Mesendoderm (in vitro differentiated cells): ENCODE measurements at regions not wholly inside any gene's neighbourhood (a gene's known extent, or its start where the extent isn't known, plus 50 kb on each side); places are given as distances from the start of the nearest gene placed in this dataset.

Experiments
- DNase-seq: peaks from one replicate; pipeline ENCODE4 v3.0.0; 2013
- H2AK5ac ChIP-seq: 2 replicates; pipeline ENCODE4 v1.6.1; 2013; ENCODE audit warnings: low read length, inconsistent platforms
- H2BK120ac ChIP-seq: 2 replicates; pipeline ENCODE4 v1.6.1; 2013; ENCODE audit warnings: low read depth, mild to moderate bottlenecking, low read length, moderate library complexity, mixed read lengths
- H2BK15ac ChIP-seq: replicated peaks from 2 replicates; pipeline ENCODE4 v1.6.1; 2013; ENCODE audit warnings: low read depth, mild to moderate bottlenecking, moderate library complexity
- H2BK5ac ChIP-seq: 2 replicates; pipeline ENCODE4 v1.6.1; 2013; ENCODE audit warnings: low read length, inconsistent platforms
- H3K18ac ChIP-seq: 2 replicates; pipeline ENCODE4 v1.6.1; 2013; ENCODE audit warnings: mild to moderate bottlenecking, low read length, mixed read lengths
- H3K23ac ChIP-seq: one replicate; pipeline ENCODE4 v1.6.1; 2013; ENCODE audit warnings: low read length
- H3K27ac ChIP-seq: 2 replicates; pipeline ENCODE4 v1.5.1; 2013; ENCODE audit warnings: low read depth, mild to moderate bottlenecking, inconsistent platforms, low read length, moderate library complexity
- H3K27me3 ChIP-seq: 2 replicates; pipeline ENCODE4 v1.6.1; 2013; ENCODE audit warnings: low read length, control low read depth, mild to moderate bottlenecking, inconsistent platforms; ENCODE audit not compliant: insufficient read depth, poor library complexity
- H3K36me3 ChIP-seq: 2 replicates; pipeline ENCODE4 v1.6.1; 2013; ENCODE audit warnings: low read length, inconsistent platforms; ENCODE audit not compliant: control insufficient read depth, insufficient read depth
- H3K4ac ChIP-seq: one replicate; pipeline ENCODE4 v1.6.1; 2013; ENCODE audit warnings: low read depth, mild to moderate bottlenecking, low read length, moderate library complexity
- H3K4me1 ChIP-seq: 2 replicates; pipeline ENCODE4 v1.6.1; 2013; ENCODE audit warnings: low read depth, low read length, inconsistent platforms; ENCODE audit not compliant: control insufficient read depth
- H3K4me2 ChIP-seq: 2 replicates; pipeline ENCODE4 v1.6.1; 2013; ENCODE audit warnings: low read length
- H3K4me3 ChIP-seq: 2 replicates; pipeline ENCODE4 v1.5.1; 2013; ENCODE audit warnings: mild to moderate bottlenecking, low read length
- H3K56ac ChIP-seq: one replicate; pipeline ENCODE4 v1.6.1; 2013; ENCODE audit warnings: low read length
- H3K79me1 ChIP-seq: 2 replicates; pipeline ENCODE4 v1.6.1; 2013; ENCODE audit warnings: low read length, inconsistent platforms
- H3K79me2 ChIP-seq: 2 replicates; pipeline ENCODE4 v1.6.1; 2013; ENCODE audit warnings: mild to moderate bottlenecking, low read length; ENCODE audit not compliant: control insufficient read depth, insufficient read depth
- H3K9ac ChIP-seq: 2 replicates; pipeline ENCODE4 v1.6.1; 2013; ENCODE audit warnings: low read length, inconsistent platforms
- H4K5ac ChIP-seq: one replicate; pipeline ENCODE4 v1.6.1; 2013; ENCODE audit warnings: low read length
- H4K8ac ChIP-seq: one replicate; pipeline ENCODE4 v1.6.1; 2013; ENCODE audit warnings: low read depth, mild to moderate bottlenecking, control low read depth, low read length, moderate library complexity
- WGBS: extraction: QIAGEN DNeasy Blood & Tissue Kit; methylation state at CpG from one replicate; pipeline ENCODE4 v1.1.7; 2013; ENCODE audit warnings: low lambda C conversion rate, missing lambda C conversion rate; ENCODE audit not compliant: insufficient coverage; ENCODE audit errors: extremely low coverage; 5-methylcytosine and 5-hydroxymethylcytosine counted together

- Histone ChIP-seq H3K9ac (no peak overlapping the region), H3K4me3 (no peak overlapping the region), H3K23ac (no peak overlapping the region), H3K18ac (no peak overlapping the region), H3K27me3 (no peaks in the 10 kb centered on the region), H3K79me1 (no peaks in the 10 kb centered on the region), H3K36me3 (no peaks in the 10 kb centered on the region), H2BK15ac (no peak overlapping the region), H2BK5ac (no peak overlapping the region), H2BK120ac (no peak overlapping the region), H3K56ac (no peak overlapping the region), H3K27ac (no peak overlapping the region), H2AK5ac (no peak overlapping the region), H3K79me2 (no peaks in the 10 kb centered on the region), H3K4me1 (no peaks in the 10 kb centered on the region), H4K5ac (no peak overlapping the region), H3K4ac (no peak overlapping the region), H4K8ac (no peak overlapping the region), H3K4me2 (no peak overlapping the region)
- peak; percentile 13 for DNase-seq
Measured at GRCh38 chr4:123922847-123923246, 526.3 kb downstream of the SPRY1 start.

DNA sequence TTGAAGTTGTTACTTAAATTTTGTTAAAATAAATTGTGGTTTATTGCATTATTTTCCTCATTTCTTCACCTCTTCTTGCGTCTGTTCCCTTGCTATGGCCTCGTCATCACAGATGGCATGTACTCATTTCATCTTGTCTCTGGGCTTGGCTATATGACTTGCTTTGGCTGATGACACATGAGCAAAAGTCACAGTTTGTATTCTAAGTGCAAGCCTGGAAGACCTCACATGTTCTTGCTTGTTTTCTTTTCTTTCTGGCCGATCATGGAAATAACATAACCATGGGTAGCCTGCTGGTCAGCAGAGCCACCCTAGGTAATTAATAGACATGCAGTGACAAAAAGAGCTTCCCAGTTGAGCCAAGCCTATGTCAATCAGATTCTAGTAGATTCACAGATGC lies 527.9 kb downstream of the SPRY1 start:
- no peak overlapping the region for H3K9ac ChIP-seq
- no peak overlapping the region for H4K5ac ChIP-seq
- no peak overlapping the region for H3K56ac ChIP-seq
- WGBS, result no CpG with 5 or more reads among the region's 3 CpGs
- H2BK15ac ChIP-seq, result no peak overlapping the region
- no peak overlapping the region for H3K23ac ChIP-seq
- no peak overlapping the region for H3K18ac ChIP-seq
- H3K4me3 ChIP-seq, result no peak overlapping the region
- peak overlapping the region; percentile 45 for H2BK120ac ChIP-seq
- H3K4me2 ChIP-seq, result no peak overlapping the region
- H3K36me3 ChIP-seq, result no peaks in the 10 kb centered on the region
- no peaks in the 10 kb centered on the region for H3K79me1 ChIP-seq
- no peak overlapping the region for H2BK5ac ChIP-seq
- DNase-seq, result no peak
- no peak overlapping the region for H4K8ac ChIP-seq
- no peaks in the 10 kb centered on the region for H3K79me2 ChIP-seq
- H3K27ac ChIP-seq, result no peak overlapping the region
- no peak overlapping the region for H2AK5ac ChIP-seq
- H3K27me3 ChIP-seq, result no peaks in the 10 kb centered on the region
- no peaks in the 10 kb centered on the region for H3K4me1 ChIP-seq
- H3K4ac ChIP-seq, result peak overlapping the region; percentile 16

DNA sequence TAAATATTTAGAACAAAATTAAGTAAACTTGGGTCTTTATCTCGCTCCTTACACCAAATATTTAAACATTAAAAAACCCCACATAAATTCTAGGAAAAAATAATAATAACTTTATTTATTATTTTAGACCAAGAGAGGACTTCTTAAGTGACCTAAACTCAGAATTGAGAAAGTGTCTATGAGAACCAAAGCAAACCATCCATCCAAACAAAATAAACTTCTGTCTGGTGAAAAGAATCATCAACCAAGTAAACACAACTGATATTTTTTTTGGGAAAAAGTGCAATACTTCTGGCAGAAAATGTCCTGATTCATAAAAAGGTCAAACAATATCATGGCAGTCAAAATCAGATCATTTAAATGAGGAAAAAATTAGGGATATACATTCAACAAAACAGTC lies 533.0 kb downstream of the SPRY1 start:
- H2BK5ac ChIP-seq, result no peak overlapping the region
- no peak overlapping the region for H2AK5ac ChIP-seq
- H3K36me3 ChIP-seq, result no peaks in the 10 kb centered on the region
- H2BK15ac ChIP-seq, result no peak overlapping the region
- H2BK120ac ChIP-seq, result no peak overlapping the region
- no peak overlapping the region for H4K8ac ChIP-seq
- H3K4me3 ChIP-seq, result no peak overlapping the region
- no peak for DNase-seq
- WGBS, result 100% methylated on average over 1 of the region's 1 CpG
- no peak overlapping the region for H3K4me2 ChIP-seq
- H3K4me1 ChIP-seq, result no peaks in the 10 kb centered on the region
- H3K23ac ChIP-seq, result no peak overlapping the region
- H3K18ac ChIP-seq, result no peak overlapping the region
- no peak overlapping the region for H3K9ac ChIP-seq
- H4K5ac ChIP-seq, result no peak overlapping the region
- no peak overlapping the region for H3K4ac ChIP-seq
- H3K27me3 ChIP-seq, result no peaks in the 10 kb centered on the region
- no peaks in the 10 kb centered on the region for H3K79me2 ChIP-seq
- H3K79me1 ChIP-seq, result no peaks in the 10 kb centered on the region
- no peak overlapping the region for H3K27ac ChIP-seq
- H3K56ac ChIP-seq, result no peak overlapping the region

DNA sequence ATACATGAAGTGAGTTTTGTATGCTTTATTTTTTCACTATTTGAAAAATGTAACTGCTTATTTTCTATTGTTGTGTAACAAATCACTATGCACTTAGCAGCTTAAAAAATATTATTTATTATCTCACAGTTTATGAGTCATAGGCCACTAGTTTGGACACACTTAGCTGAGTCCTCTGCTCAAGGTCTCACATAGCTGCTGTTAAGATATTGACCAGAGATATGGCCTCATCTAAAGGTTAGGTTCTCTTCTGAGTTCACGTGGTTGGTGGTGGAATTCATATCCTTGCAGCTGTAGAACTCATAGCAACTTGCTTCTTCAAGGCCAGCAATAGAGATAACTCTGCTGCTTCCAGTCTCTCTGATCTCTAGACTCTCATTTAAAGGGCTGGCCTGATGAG lies 534.4 kb downstream of the SPRY1 start:
- Histone ChIP-seq H3K79me1 (no peaks in the 10 kb centered on the region), H3K4me1 (no peaks in the 10 kb centered on the region), H2BK5ac (no peak overlapping the region), H3K18ac (no peak overlapping the region), H3K9ac (no peak overlapping the region), H3K27me3 (no peaks in the 10 kb centered on the region), H4K5ac (no peak overlapping the region), H3K27ac (no peak overlapping the region), H4K8ac (no peak overlapping the region), H2BK120ac (no peak overlapping the region), H3K4me2 (no peak overlapping the region), H3K79me2 (no peaks in the 10 kb centered on the region), H3K4me3 (no peak overlapping the region), H3K36me3 (no peaks in the 10 kb centered on the region), H3K23ac (no peak overlapping the region), H2BK15ac (no peak overlapping the region), H3K4ac (no peak overlapping the region), H2AK5ac (no peak overlapping the region), H3K56ac (no peak overlapping the region)
- DNase-seq, result no peak
- WGBS, result no CpG with 5 or more reads among the region's 1 CpG

DNA sequence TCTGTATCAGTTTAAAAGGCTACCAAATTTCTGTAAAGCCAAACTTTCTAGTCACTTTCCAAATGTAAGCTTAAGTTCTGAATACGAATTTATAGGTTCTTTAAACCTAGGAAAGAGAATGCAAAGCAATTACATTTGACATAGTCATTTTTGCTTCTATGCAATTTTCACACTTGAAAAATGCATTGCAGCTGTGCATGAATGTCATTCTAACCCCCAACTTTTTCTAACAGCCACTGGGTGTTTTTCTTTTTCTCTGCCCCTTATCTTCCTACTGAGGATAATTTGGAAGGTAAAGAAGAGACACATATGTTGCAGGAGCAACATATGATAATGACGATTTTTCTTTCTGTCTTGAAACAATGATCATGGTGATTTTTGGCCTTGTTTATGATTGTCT lies 537.5 kb downstream of the SPRY1 start:
- no peak overlapping the region for H3K4me3 ChIP-seq
- H3K27me3 ChIP-seq, result no peaks in the 10 kb centered on the region
- no peak overlapping the region for H3K4me2 ChIP-seq
- no peak overlapping the region for H3K23ac ChIP-seq
- no CpG with 5 or more reads among the region's 2 CpGs for WGBS
- no peak overlapping the region for H2BK15ac ChIP-seq
- no peak for DNase-seq
- H3K18ac ChIP-seq, result no peak overlapping the region
- H3K4ac ChIP-seq, result no peak overlapping the region
- H3K4me1 ChIP-seq, result no peaks in the 10 kb centered on the region
- no peaks in the 10 kb centered on the region for H3K79me2 ChIP-seq
- no peak overlapping the region for H2BK5ac ChIP-seq
- H2AK5ac ChIP-seq, result no peak overlapping the region
- H3K56ac ChIP-seq, result no peak overlapping the region
- no peak overlapping the region for H4K8ac ChIP-seq
- H4K5ac ChIP-seq, result no peak overlapping the region
- H2BK120ac ChIP-seq, result no peak overlapping the region
- no peaks in the 10 kb centered on the region for H3K79me1 ChIP-seq
- no peak overlapping the region for H3K27ac ChIP-seq
- no peaks in the 10 kb centered on the region for H3K36me3 ChIP-seq
- no peak overlapping the region for H3K9ac ChIP-seq

GRCh38 chr4:123936621-123937043 lies 540.0 kb downstream of the SPRY1 start:
- H3K27me3 ChIP-seq, result no peaks in the 10 kb centered on the region
- H3K4ac ChIP-seq, result no peak overlapping the region
- H3K79me2 ChIP-seq, result no peaks in the 10 kb centered on the region
- whole genome bisulfite sequencing, result no CpG with 5 or more reads among the region's 2 CpGs
- H3K36me3 ChIP-seq, result no peaks in the 10 kb centered on the region
- H4K5ac ChIP-seq, result no peak overlapping the region
- H3K9ac ChIP-seq, result no peak overlapping the region
- DNase-seq, result no peak
- no peak overlapping the region for H2BK120ac ChIP-seq
- H3K56ac ChIP-seq, result peak overlapping the region; percentile 11
- peak overlapping the region; percentile 84 for H3K18ac ChIP-seq
- no peak overlapping the region for H2BK5ac ChIP-seq
- no peak overlapping the region for H2AK5ac ChIP-seq
- H2BK15ac ChIP-seq, result no peak overlapping the region
- H3K27ac ChIP-seq, result no peak overlapping the region
- H3K79me1 ChIP-seq, result no peaks in the 10 kb centered on the region
- H3K4me2 ChIP-seq, result no peak overlapping the region
- no peak overlapping the region for H4K8ac ChIP-seq
- H3K4me1 ChIP-seq, result no peaks in the 10 kb centered on the region
- H3K4me3 ChIP-seq, result no peak overlapping the region
- H3K23ac ChIP-seq, result no peak overlapping the region
